ENCODE measurements at regions not wholly inside any gene's neighbourhood (a gene's known extent, or its start where the extent isn't known, plus 50 kb on each side); places are given as distances from the start of the nearest gene placed in this dataset.
"Not testable (repeated sequence)": the region's sequence is repeated elsewhere in the genome, so short reads cannot be mapped to it uniquely, and the experiment has no call there.

DNA sequence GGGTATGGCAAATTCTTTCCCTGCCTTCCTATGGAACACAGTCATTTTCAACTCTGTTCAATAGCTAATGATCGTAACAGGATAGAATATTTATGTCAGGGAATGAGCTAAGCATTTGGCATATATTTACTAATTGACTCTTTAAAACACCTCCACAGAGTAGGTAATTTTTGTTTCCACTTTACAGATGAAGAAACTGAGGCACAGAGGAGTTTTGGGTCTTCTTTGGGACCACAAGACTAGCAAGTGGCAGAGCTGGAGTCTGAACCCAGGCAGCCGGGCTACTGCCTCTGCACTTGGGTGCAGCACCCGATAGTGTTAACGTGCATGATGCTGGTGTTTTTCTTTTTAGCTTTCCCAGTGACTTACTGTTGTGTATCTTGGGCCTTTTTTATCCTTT is 384.0 kb downstream of the SFMBT2 start:
- DNase-seq, result no peak

DNA sequence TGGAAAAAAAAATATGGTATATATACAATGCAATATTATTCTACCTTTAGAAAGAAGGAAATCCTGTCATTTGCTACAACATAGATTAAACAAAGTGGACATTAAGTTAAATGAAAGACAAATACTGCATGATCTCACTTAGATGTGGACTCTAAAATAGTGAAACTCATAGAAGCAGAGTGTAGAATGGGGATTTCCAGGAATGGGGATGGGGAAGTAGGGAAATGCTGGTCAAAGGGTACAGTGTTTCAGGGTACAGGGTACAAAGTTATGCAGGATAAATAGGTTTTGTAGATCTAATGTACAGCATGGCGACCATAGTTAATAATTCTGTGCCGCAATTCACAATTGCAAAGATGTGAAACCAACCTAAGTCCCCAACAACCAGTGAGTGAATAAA is 385.5 kb downstream of the SFMBT2 start:
- DNase-seq, result no peak

DNA sequence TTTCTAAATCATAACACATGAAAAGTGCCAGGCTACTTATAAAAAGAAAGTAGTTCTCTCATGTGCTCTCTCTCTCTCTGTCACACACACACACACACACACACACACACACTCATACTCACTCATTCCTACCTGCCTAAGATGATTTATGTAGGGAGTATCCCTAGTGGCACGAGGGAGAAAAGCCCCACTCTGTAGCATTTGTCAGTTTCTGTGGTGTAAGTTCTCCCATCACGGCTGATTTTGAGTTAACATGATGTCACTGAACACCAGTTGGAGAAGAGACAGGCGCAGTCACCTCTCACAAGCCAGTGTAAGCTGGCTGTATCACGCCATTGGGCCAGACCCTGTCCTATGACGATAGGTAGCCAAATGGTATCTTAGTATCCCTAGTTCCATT is 395.4 kb downstream of the SFMBT2 start:
- DNase-seq, result no peak

DNA sequence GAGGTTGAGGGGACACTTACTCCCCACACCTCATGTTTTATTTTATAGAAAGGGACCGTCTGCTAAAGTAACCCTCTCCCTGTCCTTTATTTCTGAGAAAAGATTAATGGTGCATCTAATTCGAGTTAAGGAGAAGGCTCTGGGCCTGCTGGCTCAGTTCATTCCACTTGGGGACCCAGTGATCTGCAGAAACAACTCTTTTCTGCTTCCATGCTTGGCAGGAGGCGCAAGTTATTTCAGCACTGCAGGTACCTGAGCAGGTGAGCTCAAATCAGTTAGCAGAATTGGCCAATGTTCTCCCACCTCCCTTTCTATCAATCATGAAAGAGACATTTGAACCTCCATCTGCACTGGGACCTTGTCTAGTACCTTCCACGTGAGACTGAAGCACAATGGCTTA is 396.1 kb downstream of the SFMBT2 start:
- no peak for DNase-seq

DNA sequence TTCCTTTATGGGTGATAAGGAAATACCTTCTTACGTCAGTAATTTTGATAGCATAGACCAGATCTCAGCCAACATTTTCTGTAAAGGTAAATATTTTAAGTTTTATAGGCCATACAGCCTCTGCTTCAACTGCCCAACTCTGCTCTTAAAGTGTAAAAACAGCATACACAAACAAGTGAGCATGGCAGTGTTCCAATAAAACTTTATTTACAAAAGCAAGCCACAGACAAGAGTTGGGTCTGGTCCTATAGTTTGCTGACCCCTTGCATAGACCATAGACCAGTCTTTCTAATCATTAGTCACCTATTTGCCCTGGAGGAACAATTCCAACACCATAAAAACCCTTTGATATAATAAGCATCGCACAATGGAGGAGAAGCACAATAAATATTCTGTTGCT is 398.8 kb downstream of the SFMBT2 start:
- DNase-seq, result no peak

DNA sequence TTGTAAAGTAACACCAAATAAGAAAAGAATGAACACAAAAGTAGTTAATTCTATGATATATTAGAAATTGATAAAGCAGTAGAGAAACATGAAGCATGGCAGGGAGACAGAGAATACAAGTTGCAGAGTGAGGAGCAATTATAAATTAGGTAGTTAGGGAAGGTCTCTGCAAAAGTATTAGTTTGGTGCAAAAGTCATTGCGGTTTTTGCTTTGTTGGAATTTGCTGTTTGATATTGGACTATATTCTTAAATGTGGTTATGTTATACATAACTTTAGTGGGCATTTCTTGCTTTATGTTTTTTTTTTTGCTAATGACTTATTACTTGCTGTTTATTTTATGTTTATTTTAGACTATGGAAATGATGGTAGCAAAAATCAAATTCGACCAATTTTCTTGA is 402.2 kb downstream of the SFMBT2 start:
- DNase-seq, result no peak

DNA sequence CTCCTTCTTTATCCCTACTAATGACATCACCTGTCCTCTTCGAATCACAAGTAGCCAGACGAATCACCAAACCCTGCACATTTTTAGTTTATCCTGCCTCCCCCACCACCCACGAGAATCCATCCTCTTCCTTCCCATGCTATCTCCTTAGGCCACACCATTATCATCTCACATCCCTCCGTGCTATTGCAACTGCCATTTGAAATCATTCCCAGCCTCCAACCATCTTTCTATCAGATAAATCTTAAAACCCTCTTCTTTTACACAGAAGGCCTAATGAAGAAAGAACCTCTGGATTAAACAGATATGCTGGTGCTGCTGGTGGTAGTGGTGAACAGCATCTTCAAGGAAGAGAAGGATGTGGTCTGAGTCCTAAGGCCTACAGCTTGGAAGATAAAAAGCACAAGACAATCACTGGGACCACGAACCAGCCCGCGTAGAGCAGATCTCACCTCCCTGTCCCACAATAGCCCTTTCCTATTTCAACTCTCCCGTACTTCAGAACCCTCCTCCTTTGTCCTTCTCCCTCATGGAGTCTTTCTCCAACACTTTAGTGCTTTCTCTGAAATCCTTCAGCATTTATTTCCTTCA is 403.1 kb downstream of the SFMBT2 start:
- DNase-seq, result no peak

DNA sequence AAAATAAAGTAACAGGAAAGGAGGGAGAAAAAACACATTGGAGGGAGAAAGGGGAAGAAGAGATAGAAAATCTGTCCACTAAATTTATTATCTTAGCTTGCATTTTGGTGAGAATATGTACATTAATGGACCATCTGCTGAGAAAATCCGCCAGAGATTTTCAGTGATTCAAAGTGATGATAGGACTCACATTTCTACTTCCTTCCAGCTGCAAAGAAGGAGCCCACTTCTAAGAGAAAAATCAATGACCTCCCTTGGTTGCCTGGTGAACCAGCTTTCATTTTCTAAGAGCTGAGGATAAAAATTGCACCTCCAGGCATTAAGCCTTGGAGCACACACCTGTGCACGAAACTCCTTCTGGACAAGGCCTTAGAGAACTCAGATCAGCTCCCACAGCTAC is 404.3 kb downstream of the SFMBT2 start:
- DNase-seq, result no peak

DNA sequence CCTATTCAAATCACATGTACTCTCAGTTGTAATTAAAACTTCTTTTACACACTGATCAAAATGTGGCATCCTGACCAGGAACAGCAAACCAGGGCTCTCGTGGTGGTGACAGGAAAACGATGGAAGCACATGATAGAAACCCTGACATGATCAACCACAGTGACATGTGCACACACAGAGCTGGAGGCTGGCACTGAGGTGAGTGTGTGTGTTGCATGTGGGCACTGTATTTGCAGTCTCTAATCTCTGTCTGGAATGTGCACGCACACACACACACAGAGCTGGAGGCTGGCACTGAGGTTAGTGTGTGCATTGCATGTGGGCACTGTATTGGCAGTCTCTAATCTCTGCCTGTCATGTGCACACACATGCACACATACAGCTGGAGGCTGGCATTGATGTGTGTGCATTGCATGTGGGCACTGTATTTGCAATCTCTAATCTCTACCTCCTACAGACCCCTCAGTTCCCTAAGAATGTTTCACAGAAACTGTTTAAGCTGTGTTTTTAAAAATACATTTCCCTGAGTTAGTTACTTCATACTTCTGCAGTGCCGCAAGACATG is 406.9 kb downstream of the SFMBT2 start:
- DNase-seq, result no peak

DNA sequence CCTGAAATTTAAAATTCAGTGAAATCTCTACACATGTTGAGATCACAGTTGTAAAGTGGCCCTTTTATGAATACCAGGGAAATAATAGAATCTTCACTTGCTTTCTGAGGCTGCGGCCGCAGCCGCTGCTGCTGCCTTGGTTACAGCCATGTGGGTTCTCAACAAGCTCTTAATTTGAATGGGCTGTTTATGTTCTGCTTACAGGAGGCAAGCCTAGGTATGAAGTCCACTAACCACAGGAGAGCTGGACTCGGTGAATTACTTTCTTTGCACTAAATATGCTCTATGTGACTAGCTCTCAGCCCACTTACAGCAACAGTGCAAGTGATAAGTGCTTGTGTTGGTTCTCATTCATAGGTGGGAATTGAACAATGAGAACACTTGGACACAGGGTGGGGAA is 410.8 kb downstream of the SFMBT2 start:
- DNase-seq, result no peak

DNA sequence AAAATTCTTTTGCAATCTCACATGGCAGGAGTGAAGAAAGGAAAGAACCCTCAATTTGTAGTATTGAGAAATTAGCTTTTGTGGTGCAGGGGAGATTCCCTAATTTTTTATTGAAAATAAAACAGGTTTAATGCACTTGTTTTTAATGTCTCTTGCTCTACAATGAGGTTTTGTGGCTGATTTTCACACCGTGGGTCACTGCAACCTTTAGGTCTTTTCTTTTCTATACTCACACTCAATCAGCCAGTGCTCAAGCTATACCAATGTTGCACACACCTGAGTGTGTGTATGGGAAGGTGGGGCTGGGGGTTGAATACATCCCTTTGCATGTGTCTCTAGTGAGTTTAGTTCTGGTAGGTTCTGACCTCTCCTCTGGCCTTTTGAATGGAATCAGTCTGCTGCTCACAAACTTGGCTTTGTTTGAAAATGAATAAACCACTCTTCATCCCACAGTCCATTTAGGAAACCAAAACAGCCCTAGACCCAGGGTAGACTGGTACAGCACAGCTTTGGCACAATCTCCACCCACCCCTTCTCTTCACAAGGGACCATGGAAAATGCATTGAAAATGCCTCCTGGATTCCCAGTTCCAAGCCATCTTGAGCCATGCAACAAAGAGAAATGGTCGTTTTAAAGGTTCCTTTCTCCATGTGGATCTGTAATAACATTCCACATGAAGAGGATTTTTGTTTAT is 411.5 kb downstream of the SFMBT2 start:
- DNase-seq, result no peak

DNA sequence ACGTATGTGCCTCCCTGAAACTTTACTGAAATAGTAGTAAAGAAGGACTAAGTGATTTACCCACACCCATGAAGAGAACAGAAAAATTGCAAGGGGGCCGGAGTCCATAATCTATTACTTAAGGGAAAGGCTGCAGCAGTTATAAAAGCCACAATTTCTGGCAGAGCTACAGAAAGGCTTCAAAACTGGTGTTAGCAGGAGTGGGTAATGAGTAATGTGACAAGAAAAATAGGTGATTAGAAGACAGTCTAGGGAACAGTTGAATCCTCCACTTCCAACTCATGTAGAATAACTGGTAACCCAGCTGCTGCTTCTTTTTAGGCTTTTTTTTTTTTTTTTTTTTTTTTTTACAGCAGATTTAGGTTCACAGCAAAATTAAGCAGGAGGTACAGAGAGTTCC is 413.3 kb downstream of the SFMBT2 start:
- no peak for DNase-seq

DNA sequence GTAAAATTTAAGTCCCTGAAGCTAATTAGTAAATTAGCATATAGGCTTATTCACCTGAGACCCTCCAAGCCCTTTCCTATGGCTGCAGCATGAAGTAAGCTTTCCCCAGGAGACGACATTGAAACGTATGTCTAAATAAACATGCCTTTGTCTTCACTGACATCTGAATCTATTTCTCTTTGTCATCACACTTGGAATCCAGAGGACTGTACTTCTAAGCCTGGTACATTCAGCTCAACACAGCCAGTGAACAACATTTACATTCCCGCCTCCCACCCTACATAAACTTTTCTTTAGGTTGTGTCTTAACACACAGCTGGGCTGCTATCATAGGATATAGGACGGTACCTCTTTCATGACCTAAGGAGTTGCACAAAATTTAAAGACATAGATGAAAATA is 414.4 kb downstream of the SFMBT2 start:
- DNase-seq, result no peak

DNA sequence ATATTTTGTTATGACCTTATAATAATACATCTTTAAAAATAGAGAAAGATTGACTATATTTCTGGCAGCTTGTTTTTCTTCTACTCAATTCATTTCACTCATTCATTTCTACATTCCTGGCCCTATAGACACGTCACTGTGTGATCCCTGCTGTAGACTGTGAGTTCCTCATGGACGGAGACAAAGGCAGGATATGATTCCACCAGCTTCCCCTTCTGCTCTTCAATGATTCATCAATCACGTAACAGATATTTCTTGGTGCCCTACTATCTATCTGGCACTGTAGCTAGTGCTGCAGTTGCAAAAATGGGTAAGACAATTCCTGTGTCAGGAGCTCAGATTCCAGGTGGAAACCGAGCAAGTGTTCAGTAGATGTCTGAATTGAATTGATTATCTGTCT is 415.0 kb downstream of the SFMBT2 start:
- DNase-seq, result no peak

DNA sequence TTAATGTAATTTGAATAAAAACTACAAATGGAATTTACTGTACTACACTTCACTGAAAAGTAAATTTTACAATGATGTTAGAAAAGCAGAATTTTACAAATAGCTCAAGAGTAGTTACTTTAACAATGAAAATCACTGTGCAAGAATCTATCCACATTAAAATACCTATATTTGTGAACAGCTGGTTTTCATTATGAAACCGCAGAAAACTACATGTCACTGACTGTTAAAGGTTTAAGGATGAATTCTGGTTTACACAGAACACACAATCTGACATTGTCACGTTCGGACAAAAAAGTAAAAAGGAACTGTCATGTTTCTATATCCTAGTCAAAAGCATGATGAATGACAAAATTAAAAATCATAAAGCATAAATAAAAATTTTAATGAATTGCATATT is 415.3 kb upstream of the PRKCQ start:
- DNase-seq, result no peak

DNA sequence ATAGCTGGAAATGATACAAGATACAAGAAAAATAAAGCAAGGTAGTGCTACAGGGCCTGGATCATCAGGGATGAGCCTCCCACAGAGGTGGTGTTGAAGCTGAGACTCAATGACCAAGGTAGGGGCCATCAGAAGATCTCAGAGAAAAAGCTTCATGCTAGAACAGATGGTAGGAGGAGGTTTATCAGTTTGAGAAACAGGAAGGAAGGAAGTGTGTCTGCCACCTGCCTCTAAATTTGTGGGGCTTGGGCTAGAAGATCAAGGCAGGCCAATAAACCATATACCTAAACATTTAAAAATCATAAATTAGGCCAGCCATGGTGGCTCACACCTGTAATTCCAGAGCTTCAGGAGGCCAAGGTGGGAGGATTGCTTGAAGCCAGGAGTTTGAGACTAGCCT is 410.8 kb upstream of the PRKCQ start:
- no peak for DNase-seq

DNA sequence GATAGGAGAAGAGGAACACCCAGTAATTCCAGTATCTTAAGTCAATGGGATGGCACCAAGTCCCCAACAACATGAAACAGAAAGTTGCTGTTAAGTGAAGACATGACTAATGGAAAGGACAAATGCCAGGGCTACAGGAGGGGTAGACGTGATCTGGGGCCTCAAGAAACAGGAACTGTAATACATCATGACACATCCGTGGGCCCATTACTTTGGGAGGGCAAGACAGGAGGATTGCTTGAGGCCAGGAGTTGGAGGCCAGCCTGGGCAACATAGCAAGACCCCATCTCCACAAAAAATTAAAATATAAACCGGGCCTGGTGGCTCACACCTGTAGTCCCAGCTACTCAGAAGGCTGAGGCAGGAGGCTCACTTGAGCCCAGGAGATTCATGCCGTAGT is 408.6 kb upstream of the PRKCQ start:
- DNase-seq, result no peak

DNA sequence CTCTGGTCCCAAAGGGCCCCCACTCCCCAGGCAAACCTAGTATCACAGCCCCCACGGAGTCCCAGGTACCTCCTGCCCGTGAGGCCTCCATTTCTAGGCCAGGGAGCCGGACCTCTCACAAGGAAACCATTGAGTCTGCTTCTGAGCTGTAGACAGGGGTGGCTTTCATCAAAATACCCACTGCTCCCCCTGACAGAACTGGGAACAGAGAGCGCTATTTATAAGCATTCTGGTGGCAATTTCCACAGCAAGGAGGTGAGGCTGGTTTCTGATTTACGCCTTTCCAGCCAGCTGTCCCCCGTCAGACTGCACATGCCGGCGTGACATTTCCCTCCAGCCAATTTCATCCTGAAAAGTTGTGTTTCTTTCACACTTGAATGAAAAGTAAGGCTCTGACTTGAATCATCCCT is 407.5 kb upstream of the PRKCQ start:
- no peak for DNase-seq

DNA sequence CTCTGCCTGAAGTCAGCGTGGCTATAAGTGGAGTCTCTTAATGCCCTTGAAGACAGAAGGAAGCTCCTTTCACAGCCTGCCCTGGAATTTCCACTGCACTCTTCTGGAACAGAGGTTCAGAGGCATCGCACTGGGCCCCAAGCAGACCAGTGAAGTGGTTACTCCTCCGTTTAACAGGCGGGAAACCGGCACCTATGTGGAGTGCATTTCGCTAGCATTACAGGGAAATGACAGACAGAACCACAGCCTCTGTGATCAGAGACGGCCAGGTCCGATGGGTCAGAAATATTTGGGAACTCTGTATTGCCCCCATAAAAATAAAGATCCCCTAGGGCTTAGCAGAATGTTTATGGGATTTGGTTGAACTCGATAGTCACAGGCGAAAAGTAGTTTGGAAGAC is 406.9 kb upstream of the PRKCQ start:
- no peak for DNase-seq

DNA sequence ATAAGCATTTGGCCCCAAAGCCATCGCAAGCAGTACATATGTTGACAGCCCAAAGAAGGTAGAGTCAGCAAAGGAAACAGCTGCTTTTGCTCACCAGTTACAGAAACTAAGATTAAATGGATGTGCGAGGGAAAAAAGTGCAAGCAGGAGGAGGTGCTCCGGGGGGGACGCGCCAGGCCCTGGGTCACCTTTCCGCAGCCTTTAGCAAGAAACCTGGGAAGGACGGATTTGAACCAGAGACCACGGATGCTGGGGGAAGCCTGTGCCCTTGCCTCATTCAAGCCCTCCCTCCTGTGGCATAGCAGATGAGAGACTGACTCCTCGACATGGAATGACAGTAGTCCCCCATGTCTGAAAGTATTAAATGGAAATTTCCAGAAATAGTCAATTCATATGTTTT is 405.6 kb upstream of the PRKCQ start:
- DNase-seq, result no peak

DNA sequence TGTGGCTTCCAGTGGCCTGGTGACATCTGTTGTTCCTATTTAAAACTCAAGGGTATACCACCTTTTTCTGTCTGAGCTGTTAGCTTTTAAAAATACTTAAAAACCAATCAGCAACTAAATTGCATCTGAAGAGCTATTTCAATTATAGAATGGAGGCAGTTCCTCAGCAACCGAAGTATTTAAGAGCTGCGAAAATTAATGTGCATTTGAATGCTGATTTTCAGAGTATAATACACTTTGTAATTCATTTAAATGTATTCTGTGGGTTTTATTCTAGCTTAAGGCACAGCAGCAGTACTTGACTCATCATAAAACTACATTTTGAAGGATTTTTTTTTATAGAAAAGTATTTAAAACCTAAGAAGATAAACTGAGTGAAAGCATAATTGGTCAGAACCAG is 404.9 kb upstream of the PRKCQ start:
- no peak for DNase-seq

DNA sequence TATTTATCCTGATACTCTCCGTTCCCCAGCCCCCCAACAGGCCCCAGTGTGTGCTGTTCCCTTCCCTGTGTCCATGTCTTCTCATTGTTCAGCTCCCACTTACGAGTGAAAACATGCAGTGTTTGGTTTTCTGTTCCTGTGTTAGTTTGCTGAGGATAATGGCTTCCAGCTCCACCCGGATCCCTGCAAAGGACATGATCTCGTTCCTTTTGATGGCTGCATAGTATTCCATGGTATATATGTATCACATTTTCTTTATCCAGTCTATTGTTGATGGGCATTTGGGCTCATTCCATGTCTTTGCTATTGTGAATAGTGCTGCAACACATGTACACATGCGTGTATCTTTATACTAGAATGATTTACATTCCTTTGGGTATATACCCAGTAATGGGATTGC is 403.9 kb upstream of the PRKCQ start:
- not testable (repeated sequence) for DNase-seq

DNA sequence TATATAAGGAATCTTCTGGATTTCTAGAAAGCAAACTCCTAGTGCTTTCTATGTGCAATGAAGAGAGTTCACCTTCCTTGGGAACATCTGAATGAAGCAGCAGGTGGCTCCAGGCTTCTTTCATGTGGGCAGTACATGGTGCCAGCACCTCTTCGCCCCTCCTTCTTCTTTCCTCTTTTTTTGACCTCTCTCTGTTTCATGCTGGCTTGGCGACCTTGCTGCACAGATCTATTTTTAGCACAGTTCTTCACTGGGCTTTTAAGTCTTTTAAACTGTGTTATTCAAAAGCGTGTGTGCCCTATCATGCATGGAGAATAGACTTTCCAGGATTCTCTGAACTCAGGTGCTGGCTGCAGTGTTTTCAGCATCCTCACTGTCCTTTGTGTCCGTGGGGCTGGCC is 400.3 kb upstream of the PRKCQ start:
- no peak for DNase-seq

DNA sequence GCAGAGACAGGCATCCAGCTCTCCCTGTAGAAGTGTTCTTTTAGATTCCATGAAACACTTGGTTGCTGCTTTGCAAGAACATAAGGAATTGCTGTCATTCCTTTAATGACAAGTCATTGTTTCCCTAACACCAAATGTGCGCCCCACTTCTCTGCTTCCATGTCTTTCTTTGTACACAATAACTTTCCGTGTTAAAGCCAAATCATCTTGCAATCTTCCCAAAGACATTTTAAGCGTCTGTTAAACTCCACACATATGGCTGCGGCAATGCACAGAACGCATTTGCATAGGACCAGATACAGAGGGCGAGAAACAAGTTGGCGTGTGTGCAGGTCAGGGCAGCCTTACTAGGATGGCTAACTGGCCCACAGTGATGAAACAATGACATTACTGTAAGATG is 399.3 kb upstream of the PRKCQ start:
- DNase-seq, result no peak

DNA sequence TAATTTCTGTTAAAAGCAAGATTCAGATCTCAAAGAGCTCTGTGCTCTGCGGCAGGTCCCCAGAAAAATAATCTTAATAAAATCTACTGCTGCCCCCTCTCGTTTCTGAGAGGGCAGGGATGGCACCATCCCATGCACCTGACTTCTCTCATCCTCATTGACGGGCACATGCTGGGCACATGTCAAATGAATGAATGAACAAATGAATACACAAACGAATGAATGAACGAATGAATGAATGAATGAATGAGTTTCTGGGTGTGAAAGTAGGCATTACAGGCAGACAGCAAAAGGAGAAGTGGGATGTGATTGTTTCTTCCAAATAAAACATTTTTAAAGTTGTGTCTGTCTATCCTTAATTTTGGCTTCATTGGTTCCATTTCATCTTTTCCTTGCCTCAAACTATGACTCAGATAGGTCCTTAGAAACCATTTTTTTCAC is 398.1 kb upstream of the PRKCQ start:
- DNase-seq, result no peak

All from activated naive CD4-positive, alpha-beta T cell treated with Interleukin-2 at 50 U/mL for 16 hours (primary cell).